DMS114 treated with DMSO at 0.1 percent for 48 hours (cell line): ENCODE measurements at regions not wholly inside any gene's neighbourhood (a gene's known extent, or its start where the extent isn't known, plus 50 kb on each side); places are given as distances from the start of the nearest gene placed in this dataset.

Experiments used
- DNase-seq: peaks from one replicate; lab custom pipeline; 2025; ENCODE audit not compliant: unreplicated experiment; lab: John Stamatoyannopoulos, UW

DNA sequence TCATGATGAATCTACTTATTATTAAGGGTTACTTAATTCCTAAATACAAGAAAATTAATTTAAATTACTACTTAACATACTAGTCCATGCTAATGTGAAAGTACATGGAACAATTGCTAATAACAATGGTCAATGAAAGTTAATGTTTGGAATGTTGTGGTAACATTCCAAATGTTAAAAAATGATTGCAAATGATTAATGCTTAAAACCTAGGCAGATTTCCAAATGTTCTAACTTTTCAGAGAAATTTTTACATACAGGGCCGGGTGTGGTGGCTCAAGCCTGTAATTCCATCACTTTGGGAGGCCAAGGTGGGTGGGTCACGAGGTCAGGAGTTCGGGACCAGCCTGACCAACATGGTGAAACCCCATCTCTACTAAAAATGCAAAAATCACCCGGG lies 1851.3 kb upstream of the PCDH7 start:
- no peak for DNase-seq

DNA sequence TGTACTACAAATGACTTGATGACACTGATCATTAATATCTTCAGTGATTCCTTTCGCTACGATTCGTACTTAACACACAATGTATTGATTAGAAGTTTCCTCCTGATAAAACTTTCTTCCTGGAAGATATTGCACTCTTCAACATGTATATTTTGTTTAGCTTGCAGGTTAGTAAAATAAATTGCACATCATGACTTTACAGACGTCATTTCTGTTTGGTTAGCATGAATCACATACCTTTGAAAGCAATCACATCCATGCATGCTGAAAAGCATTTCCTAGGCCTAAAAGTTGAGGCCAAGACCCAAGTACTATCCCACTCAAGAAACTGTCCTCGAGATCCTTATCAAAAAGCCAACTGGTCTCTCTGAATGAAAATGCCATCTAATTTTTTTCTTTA lies 1841.0 kb upstream of the PCDH7 start:
- no peak for DNase-seq

DNA sequence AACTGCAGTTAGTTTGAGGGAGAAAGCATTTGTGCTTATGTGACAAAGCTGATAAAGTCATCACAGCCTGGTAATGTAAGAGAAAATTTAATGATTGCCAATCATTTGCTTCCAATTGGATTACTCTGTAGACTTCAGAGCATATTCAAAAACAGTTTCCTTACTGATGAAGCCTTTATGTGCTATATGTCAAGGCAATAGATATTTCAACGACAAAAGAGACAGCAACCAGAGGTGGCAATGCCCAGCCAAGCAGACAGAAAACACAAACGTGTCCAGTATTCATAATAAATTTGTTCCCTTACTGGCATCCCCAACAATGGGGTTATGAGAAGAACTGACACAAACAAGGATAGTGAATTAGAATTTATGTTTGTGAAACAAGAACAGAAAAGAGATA lies 1840.3 kb upstream of the PCDH7 start:
- no peak for DNase-seq

DNA sequence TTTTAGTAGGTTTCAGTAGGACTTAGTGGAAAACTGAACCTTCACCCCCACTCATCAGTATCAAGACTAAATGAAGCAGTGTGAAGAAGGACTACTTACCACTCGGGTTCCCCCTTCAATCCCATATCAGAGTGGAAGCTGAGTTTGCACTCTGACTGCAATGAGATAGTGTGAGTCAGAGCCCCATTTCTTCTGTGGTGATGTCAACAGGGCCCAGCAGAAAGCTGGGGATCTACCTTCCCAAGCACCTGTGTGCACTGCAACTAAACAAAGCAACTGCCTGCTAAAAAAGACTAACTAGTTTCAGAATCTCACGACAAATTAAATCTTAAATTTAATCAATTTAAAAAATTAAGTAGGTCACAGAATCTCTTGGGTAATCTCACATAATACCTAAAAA lies 1837.0 kb upstream of the PCDH7 start:
- DNase-seq, result no peak

DNA sequence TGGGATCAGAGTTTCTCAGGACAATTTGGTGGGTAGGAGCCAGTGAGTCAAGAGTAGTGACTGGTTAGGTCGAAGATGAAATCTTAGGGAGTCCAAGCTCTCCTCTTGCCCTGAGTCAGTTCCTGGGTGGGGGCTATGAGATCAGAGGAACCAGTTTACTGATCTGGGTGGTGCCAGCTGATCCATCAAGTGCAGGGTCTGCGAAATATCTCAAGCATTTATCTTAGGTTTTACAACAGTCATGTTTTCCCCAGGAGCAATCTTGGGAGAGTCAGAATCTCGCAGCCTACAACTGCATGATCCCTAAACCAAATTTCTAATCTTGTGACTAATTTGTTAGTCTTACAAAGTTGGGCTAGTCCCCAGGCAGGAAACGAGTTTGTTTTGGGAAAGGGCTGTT lies 1833.2 kb upstream of the PCDH7 start:
- DNase-seq, result no peak

DNA sequence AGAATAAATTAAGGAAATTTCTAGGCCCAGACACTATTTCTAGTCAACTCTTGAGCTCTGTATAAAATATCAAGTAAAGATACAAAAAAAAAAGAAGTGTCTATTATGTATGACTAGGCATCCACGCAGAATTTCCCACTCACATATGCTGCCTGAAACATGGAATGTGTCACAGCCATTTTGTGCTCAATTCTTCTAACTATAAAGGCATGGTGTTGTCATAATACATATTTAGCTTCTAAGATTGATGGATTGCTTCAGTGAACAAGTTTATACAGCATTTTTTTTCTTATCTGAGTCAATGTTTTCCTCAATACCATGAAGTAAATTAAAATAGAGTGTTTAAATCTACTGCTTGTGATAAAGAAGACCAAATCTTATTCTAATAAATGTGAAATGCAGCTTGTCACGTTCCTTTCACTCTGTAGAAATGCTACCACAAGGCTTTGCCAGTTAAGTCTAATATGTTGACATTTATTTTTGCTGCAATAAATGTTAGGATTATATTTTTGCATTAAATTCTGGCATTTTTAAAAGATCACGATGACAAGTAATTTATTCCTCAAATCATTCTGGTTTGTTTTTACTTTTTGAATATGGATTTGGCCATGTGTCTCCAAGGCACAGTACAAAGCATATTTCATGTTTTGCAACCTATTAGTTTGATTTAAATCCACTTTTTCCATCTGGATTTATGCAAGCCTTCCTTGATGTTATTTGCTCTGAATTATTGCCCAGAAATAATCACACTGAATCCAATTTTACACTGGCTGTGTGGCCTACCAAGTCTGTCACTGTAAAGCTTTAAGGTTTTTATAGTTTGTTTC lies 1829.0 kb upstream of the PCDH7 start:
- DNase-seq, result no peak

DNA sequence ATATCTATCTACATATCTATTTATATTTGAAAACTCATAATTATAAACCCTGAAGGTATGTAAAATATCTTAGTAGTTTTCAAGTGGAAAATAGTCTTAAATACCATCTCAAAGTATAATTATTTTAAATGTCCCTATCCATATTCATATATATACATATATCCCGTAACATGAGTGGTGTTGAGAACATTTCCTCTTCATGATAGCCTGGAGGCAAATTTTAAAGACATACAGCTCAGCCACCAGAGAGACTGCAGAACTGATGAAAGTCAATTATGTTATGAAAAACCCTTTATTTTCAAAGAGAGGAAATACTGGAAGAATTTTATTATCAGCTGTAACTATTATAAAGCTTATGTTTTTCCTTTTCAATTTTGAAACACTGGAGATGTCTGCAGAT lies 1806.7 kb upstream of the PCDH7 start:
- DNase-seq, result no peak

DNA sequence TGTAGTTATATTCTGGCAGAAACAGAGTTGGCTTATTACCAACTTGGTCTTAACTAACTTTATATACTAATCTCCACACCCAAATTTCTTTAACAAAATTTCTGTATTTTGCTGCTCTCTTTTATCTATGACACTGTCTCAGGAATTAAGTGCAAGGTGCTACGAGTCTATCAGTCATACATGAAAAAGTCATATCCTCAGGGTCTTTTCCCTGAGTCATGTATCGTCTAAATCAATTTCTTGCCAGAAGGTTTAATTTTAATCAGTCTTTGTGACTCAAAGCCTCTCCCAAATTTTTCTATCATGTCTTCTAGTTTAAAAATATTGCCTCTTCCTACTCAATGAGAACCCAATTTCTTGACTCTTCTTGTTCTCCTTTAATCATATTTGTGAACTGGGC lies 1803.6 kb upstream of the PCDH7 start:
- DNase-seq, result no peak

DNA sequence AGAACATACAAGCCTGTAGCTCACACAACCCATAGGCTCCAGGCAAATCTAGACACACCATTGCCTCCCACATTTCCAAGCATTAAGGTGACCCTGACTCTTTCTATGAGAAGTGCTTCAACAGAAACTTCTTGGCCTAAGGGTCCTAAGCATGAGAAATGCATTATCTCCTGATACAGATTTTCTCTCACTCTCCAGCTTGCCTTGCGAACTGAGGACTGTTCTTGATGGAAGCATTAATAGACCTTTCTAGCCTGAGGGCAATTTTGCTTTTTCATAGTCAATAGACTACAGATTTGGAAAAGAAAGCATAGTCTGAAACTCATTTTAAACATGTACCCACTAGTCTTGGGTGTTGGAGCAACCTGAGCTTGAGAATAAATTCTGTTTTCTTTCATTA lies 1801.3 kb upstream of the PCDH7 start:
- no peak for DNase-seq

DNA sequence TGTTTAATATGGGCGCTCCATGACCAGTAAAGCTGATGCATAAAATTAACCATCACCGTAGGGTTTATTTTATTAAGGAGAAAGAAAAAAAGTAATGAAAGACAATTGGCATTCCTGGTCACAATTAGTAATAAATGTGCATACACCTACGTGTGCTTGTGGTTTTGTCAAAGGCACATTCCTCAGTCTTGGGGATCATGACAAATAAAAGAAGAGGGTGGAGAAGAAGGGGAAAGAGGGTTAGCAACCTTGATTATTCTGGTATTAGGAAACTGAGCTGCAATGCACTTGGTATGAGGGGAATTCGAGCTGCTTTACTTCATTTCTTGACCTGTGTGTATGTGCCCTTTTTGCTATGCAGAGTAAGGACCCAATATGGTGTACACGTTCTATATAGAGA lies 1798.3 kb upstream of the PCDH7 start:
- DNase-seq, result no peak

DNA sequence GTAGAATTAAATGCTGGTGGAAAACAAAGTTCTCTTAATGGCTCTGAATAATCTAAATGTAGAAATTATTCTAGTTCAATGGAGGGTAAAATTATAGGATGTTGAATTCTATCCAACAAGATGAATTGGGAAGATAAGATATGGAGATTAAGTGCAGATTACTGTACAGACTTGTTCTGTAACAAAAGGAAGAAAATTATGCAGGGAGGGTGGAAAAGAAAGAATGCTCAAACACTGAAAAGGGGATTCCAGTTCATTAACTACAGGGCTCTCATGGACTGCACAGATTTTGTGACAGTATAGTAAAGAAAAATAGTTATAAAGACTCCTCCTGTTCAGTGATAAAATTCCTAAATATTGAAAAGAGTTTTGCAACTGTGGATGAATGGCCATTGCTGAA lies 1794.0 kb upstream of the PCDH7 start:
- no peak for DNase-seq

DNA sequence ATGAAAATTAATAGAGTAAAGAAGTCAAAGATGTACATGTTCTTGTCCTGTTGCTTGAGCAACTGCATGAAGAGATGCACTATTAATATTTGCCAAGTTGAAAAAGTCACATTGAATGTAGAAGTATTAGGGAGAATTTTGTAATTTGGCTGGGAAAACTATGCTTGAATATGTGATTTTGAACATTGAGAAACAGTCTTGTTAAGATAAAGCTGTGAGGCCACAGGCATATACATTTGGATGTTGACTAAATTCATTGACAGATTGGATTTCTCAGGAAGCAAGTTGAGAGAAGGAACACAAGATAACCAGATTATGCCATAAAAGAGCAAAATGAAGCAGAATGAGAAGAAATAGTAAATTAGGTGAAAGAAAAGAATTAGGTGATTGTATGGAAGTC lies 1777.5 kb upstream of the PCDH7 start:
- no peak for DNase-seq

DNA sequence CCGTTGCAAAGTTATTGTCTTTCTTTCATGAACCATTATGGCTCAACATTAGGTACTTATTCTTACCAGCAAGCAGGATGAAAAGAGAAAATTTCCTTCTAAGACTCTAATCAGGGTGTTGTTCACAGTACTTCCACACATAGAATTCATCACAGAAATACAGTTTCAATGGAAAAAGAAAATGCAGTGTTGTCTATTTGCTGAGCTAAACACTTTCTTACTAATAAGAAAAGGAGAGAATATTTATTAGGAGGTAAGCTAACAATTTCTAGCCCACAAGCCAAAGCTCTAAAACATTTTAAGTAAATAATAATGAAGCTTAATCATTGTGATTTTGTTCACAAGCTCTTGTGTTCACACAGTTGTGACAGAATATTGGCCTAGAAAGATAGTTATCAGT lies 1772.8 kb upstream of the PCDH7 start:
- DNase-seq, result no peak

DNA sequence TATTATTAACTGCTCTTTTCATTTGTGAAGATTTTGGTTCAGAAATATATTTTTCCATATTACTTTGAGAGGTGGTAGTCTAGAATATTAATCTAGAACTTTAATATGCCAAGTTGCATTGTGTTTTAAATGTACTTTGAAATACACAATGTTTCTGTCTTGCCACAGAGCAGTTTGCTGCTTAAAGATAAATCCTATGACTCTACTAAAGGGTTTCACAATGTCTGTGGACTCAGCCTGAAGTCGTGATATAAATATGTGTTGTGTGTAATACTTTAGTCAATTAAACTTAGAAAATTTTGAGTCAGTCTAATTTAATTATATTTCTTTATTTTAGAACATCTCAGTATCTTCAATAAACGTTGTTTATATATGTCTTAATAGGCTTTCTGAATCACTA lies 1771.7 kb upstream of the PCDH7 start:
- DNase-seq, result no peak

DNA sequence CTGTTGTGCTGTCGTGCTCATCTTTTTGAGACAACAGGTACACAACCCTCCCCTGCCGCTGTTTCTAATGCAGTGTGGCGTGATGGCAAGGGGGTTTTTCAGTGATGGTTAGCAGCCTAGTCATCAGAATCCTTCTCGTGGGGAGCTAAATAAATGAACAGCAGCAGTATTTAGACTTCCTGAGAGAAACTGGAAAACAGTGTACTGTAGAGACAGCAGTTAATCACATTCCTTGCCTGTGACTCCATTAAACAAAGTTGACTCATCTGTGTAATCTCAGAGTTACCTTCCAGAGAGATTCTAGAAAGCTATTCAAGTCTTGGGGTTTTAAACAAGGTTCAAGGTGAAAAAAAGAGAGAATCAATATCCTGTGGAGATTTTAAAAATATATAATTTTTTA lies 1753.2 kb upstream of the PCDH7 start:
- no peak for DNase-seq

DNA sequence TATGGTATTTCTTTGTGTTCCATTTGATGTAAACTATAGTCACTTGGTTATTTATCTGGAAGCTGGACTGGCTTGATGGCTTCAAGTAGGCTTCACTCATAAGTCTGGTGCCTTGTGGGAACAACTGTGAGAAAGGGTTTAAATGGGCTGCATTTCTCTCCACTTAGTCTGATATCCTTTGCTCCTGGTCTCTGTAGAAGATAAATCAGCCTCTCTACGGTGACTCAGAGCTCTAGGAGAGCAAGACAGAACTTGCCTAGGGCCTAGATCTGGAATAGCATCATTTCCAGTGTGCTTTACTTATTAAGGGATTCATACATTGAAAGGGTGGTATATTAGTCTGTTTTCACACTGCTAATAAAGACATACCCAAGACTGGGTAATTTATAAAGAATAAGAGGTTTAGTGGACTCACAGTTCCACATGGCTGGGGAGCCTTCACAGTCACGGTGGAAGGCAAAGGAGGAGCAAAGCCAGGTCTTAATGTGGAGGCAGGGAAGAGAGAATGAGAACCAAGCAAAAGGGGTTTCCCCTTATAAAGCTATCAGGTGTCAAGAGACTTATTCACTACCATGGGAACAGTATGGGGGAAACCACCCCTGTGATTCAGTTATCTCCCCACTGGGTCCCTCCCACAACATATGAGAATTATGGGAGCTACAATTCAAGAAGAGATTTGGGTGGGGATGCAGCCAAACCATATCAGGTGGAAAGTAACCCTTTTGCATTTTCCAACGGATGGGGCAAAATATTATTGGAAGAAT lies 1746.4 kb upstream of the PCDH7 start:
- no peak for DNase-seq

DNA sequence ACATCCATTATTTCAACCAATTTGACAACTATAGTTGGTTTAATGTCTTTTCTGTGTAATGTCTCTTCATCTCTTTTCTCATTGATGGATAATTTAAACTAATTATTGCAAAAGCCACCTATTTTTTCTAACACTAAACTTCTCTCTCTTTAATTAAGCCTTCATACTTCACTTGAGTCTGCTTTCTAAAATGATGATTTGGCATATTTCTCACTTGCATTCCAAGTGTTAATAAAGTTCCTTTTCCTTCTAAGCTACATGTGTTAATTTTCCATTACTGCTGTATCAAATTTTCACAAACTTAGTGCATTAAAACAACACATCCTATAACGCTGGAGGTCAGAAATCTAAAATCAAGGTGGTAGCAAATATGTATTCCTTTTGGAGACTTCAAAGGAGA lies 1743.8 kb upstream of the PCDH7 start:
- DNase-seq, result no peak

DNA sequence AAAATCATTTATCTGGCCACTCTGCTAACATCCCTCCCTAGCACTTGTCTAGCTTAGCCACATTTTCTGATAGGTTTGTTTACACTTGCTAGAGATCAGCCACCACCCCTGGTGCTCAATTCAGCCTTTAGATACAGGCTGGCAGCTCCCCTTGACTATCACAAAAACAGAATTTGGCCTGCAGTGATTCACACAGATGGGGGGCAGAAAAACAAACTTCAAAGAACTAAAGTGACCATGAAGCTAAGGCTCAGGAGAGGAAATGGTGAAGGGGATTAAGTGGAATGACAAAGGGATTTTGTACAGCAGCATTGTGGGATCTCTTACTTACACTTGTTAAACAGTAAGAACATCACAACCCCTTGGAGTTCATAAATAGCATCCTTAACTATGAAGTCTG lies 1718.0 kb upstream of the PCDH7 start:
- no peak for DNase-seq

DNA sequence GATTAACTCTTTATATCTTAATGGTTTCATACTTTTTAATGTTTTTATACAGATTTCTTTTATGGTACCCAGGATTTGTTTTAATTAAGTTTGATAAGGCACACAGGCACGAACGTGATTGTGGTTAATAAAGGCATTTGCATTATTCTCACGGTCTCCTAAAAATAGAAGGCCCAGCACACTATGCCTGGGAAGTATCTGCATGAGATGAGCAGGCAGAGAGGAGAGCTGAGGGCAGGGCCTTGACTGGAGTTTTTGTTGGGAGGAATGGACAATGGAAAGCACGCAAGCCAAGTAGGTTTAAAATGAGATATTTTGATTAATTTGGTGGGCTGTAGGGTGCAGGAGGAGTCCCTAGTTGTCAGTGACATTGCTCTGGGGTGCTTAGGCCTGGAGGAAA lies 1714.3 kb upstream of the PCDH7 start:
- DNase-seq, result no peak

DNA sequence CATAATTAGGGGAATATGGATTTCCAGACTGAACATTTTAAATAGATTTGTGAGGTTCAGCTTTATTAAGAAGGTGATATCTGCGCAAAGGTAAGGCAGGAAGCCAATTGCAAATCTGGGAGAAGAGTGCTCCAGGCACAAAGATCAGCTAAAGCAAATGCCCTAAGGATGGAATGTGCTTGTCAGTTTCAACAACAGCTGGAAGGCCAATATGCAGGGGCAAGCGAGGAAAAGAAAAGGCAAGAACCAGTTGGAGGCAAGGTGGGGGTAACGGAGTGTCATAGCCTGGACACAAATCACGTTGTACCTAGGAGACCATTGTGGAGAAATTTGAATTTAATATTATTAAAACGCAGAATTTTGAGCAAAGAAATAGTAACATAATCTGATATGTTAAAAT lies 1710.3 kb upstream of the PCDH7 start:
- no peak for DNase-seq

DNA sequence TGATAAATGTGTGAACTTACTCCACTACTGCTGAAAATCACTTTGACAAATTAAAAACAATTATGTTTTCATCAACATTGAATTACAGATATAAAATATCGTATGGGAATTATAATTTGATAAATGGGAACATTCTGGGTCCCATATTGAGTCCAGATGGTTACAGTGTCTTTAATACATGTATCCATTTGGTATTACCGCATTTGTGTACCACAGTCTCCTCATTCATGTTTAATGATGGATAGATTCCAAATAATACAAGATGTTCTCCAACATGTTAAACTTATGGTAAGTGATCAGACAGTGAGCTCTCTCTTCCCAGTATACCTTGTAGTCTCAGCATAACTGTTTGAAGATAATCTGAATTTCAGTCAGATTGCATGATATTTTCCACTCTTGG lies 1706.8 kb upstream of the PCDH7 start:
- no peak for DNase-seq

DNA sequence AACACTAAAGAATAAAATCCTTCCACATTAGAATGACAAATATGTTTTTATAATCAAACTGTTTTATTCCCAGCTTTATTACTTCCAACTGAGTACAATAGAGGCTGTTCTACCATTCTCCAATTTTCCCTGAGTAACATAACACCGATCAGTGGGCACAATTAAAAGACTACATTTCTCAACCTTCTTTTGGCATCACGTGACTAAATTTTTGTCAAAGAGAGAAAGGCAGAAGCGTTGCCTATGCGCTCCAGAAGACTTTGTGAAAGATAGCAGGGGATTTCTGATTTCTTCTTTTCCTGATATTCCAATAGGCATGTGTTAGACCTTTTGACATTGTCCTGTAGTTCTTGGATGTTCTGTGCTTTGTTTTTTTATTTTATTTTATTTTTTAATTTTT lies 1705.6 kb upstream of the PCDH7 start:
- no peak for DNase-seq

DNA sequence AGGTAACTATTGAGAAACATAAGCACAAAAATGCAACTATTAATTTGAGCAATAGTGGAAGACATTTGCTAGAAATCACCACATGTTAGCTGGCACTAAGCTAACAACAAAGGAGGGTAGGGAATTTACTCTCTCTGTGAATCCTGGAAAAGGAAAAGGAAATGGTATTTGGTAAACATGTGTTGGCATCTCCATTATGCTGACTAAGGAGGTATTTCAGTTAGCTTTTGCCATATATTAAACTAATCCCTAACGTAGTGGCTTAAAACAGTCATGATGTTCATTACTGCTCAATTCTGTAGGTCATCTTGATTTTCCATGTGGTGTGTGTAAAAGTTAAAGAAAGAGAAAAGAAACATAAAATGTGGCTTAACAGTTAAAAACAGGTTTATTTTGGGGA lies 1686.5 kb upstream of the PCDH7 start:
- no peak for DNase-seq
